ENCODE measurements at regions not wholly inside any gene's neighbourhood (a gene's known extent, or its start where the extent isn't known, plus 50 kb on each side); places are given as distances from the start of the nearest gene placed in this dataset.
"Not testable (repeated sequence)": the region's sequence is repeated elsewhere in the genome, so short reads cannot be mapped to it uniquely, and the experiment has no call there.

GRCh38 chr15:26050984-26051383 lies 187.9 kb upstream of the ATP10A start:
- H3K9me3 ChIP-seq (ENCODE audit: control insufficient read depth, low read length) = no peaks in the 10 kb centered on the region
- no peak overlapping the region for H3K9ac ChIP-seq (ENCODE audit: low read length)
- no peaks in the 10 kb centered on the region for H3K36me3 ChIP-seq (ENCODE audit: control insufficient read depth, insufficient read depth, low read length)
- no peaks in the 10 kb centered on the region for H3K27me3 ChIP-seq (ENCODE audit: control insufficient read depth, insufficient read depth, low read length)
- H3K4me1 ChIP-seq (ENCODE audit: control insufficient read depth, insufficient read depth, low read length) = no peaks in the 10 kb centered on the region
- no peak overlapping the region for H3K4me3 ChIP-seq (ENCODE audit: low read length)

GRCh38 chr15:26049900-26050657 lies 187.0 kb upstream of the ATP10A start:
- no peaks in the 10 kb centered on the region for H3K9me3 ChIP-seq (ENCODE audit: control insufficient read depth, low read length)
- no peaks in the 10 kb centered on the region for H3K27me3 ChIP-seq (ENCODE audit: control insufficient read depth, insufficient read depth, low read length)
- no peak overlapping the region for H3K9ac ChIP-seq (ENCODE audit: low read length)
- H3K4me1 ChIP-seq (ENCODE audit: control insufficient read depth, insufficient read depth, low read length) = no peaks in the 10 kb centered on the region
- no peak overlapping the region for H3K4me3 ChIP-seq (ENCODE audit: low read length)
- no peaks in the 10 kb centered on the region for H3K36me3 ChIP-seq (ENCODE audit: control insufficient read depth, insufficient read depth, low read length)

GRCh38 chr15:26048669-26049068 lies 185.5 kb upstream of the ATP10A start:
- H3K9me3 ChIP-seq (ENCODE audit: control insufficient read depth, low read length) = no peaks in the 10 kb centered on the region
- no peaks in the 10 kb centered on the region for H3K27me3 ChIP-seq (ENCODE audit: control insufficient read depth, insufficient read depth, low read length)
- no peak overlapping the region for H3K9ac ChIP-seq (ENCODE audit: low read length)
- H3K4me3 ChIP-seq (ENCODE audit: low read length) = no peak overlapping the region
- H3K36me3 ChIP-seq (ENCODE audit: control insufficient read depth, insufficient read depth, low read length) = no peaks in the 10 kb centered on the region
- H3K4me1 ChIP-seq (ENCODE audit: control insufficient read depth, insufficient read depth, low read length) = no peaks in the 10 kb centered on the region

- Histone ChIP-seq H3K4me3 (ENCODE audit: low read length) (no peak overlapping the region), H3K36me3 (ENCODE audit: control insufficient read depth, insufficient read depth, low read length) (no peaks in the 10 kb centered on the region), H3K9ac (ENCODE audit: low read length) (no peak overlapping the region), H3K27me3 (ENCODE audit: control insufficient read depth, insufficient read depth, low read length) (no peaks in the 10 kb centered on the region), H3K9me3 (ENCODE audit: control insufficient read depth, low read length) (no peaks in the 10 kb centered on the region), H3K4me1 (ENCODE audit: control insufficient read depth, insufficient read depth, low read length) (no peaks in the 10 kb centered on the region)
Measured at GRCh38 chr15:26045516-26045915, 182.4 kb upstream of the ATP10A start.

GRCh38 chr15:26043018-26043417 lies 179.9 kb upstream of the ATP10A start:
- Histone ChIP-seq H3K9me3 (ENCODE audit: control insufficient read depth, low read length) (no peaks in the 10 kb centered on the region), H3K4me3 (ENCODE audit: low read length) (no peak overlapping the region), H3K27me3 (ENCODE audit: control insufficient read depth, insufficient read depth, low read length) (no peaks in the 10 kb centered on the region), H3K9ac (ENCODE audit: low read length) (no peak overlapping the region), H3K36me3 (ENCODE audit: control insufficient read depth, insufficient read depth, low read length) (no peaks in the 10 kb centered on the region), H3K4me1 (ENCODE audit: control insufficient read depth, insufficient read depth, low read length) (no peaks in the 10 kb centered on the region)

- no peak overlapping the region for H3K9ac ChIP-seq (ENCODE audit: low read length)
- no peaks in the 10 kb centered on the region for H3K27me3 ChIP-seq (ENCODE audit: control insufficient read depth, insufficient read depth, low read length)
- no peaks in the 10 kb centered on the region for H3K4me1 ChIP-seq (ENCODE audit: control insufficient read depth, insufficient read depth, low read length)
- no peaks in the 10 kb centered on the region for H3K9me3 ChIP-seq (ENCODE audit: control insufficient read depth, low read length)
- H3K4me3 ChIP-seq (ENCODE audit: low read length) = no peak overlapping the region
- H3K36me3 ChIP-seq (ENCODE audit: control insufficient read depth, insufficient read depth, low read length) = no peaks in the 10 kb centered on the region
Measured at GRCh38 chr15:26038693-26039092, 175.6 kb upstream of the ATP10A start.

GRCh38 chr15:26037369-26037768 lies 174.2 kb upstream of the ATP10A start:
- H3K9ac ChIP-seq (ENCODE audit: low read length) = no peak overlapping the region
- H3K36me3 ChIP-seq (ENCODE audit: control insufficient read depth, insufficient read depth, low read length) = no peaks in the 10 kb centered on the region
- H3K4me1 ChIP-seq (ENCODE audit: control insufficient read depth, insufficient read depth, low read length) = no peaks in the 10 kb centered on the region
- H3K4me3 ChIP-seq (ENCODE audit: low read length) = no peak overlapping the region
- H3K9me3 ChIP-seq (ENCODE audit: control insufficient read depth, low read length) = no peaks in the 10 kb centered on the region
- no peaks in the 10 kb centered on the region for H3K27me3 ChIP-seq (ENCODE audit: control insufficient read depth, insufficient read depth, low read length)

- Histone ChIP-seq H3K4me1 (ENCODE audit: control insufficient read depth, insufficient read depth, low read length) (no peaks in the 10 kb centered on the region), H3K27me3 (ENCODE audit: control insufficient read depth, insufficient read depth, low read length) (no peaks in the 10 kb centered on the region), H3K9me3 (ENCODE audit: control insufficient read depth, low read length) (no peaks in the 10 kb centered on the region), H3K4me3 (ENCODE audit: low read length) (no peak overlapping the region), H3K9ac (ENCODE audit: low read length) (no peak overlapping the region), H3K36me3 (ENCODE audit: control insufficient read depth, insufficient read depth, low read length) (no peaks in the 10 kb centered on the region)
Measured at GRCh38 chr15:26033493-26033892, 170.4 kb upstream of the ATP10A start.

GRCh38 chr15:26032162-26032846 lies 169.2 kb upstream of the ATP10A start:
- H3K9me3 ChIP-seq (ENCODE audit: control insufficient read depth, low read length) = no peaks in the 10 kb centered on the region
- H3K9ac ChIP-seq (ENCODE audit: low read length) = no peak overlapping the region
- no peaks in the 10 kb centered on the region for H3K36me3 ChIP-seq (ENCODE audit: control insufficient read depth, insufficient read depth, low read length)
- H3K27me3 ChIP-seq (ENCODE audit: control insufficient read depth, insufficient read depth, low read length) = no peaks in the 10 kb centered on the region
- no peak overlapping the region for H3K4me3 ChIP-seq (ENCODE audit: low read length)
- H3K4me1 ChIP-seq (ENCODE audit: control insufficient read depth, insufficient read depth, low read length) = no peaks in the 10 kb centered on the region

GRCh38 chr15:26029586-26029985 lies 166.5 kb upstream of the ATP10A start:
- not testable (repeated sequence) for H3K4me1 ChIP-seq (ENCODE audit: control insufficient read depth, insufficient read depth, low read length); H3K36me3 ChIP-seq (ENCODE audit: control insufficient read depth, insufficient read depth, low read length); H3K9ac ChIP-seq (ENCODE audit: low read length); H3K27me3 ChIP-seq (ENCODE audit: control insufficient read depth, insufficient read depth, low read length); H3K9me3 ChIP-seq (ENCODE audit: control insufficient read depth, low read length); H3K4me3 ChIP-seq (ENCODE audit: low read length)

GRCh38 chr15:26029146-26029545 lies 166.0 kb upstream of the ATP10A start:
- Histone ChIP-seq H3K36me3 (ENCODE audit: control insufficient read depth, insufficient read depth, low read length) (no peaks in the 10 kb centered on the region), H3K9ac (ENCODE audit: low read length) (no peak overlapping the region), H3K27me3 (ENCODE audit: control insufficient read depth, insufficient read depth, low read length) (no peaks in the 10 kb centered on the region), H3K4me1 (ENCODE audit: control insufficient read depth, insufficient read depth, low read length) (no peaks in the 10 kb centered on the region), H3K9me3 (ENCODE audit: control insufficient read depth, low read length) (no peaks in the 10 kb centered on the region), H3K4me3 (ENCODE audit: low read length) (no peak overlapping the region)

GRCh38 chr15:26028086-26028740 lies 165.1 kb upstream of the ATP10A start:
- Histone ChIP-seq H3K4me3 (ENCODE audit: low read length) (no peak overlapping the region), H3K4me1 (ENCODE audit: control insufficient read depth, insufficient read depth, low read length) (no peaks in the 10 kb centered on the region), H3K27me3 (ENCODE audit: control insufficient read depth, insufficient read depth, low read length) (no peaks in the 10 kb centered on the region), H3K9ac (ENCODE audit: low read length) (no peak overlapping the region), H3K9me3 (ENCODE audit: control insufficient read depth, low read length) (no peaks in the 10 kb centered on the region), H3K36me3 (ENCODE audit: control insufficient read depth, insufficient read depth, low read length) (no peaks in the 10 kb centered on the region)
